Liver (tissue), 2 donors: ENCODE measurements at regions not wholly inside any gene's neighbourhood (a gene's known extent, or its start where the extent isn't known, plus 50 kb on each side); places are given as distances from the start of the nearest gene placed in this dataset.

Experiments used
- MAX ChIP-seq: IDR thresholded peaks from 2 replicates; pipeline ENCODE4 v1.6.1; 2016; ENCODE audit warnings: antibody characterized with exemption
- REST ChIP-seq: IDR thresholded peaks from 2 replicates; pipeline ENCODE4 v1.6.1; 2016; ENCODE audit warnings: antibody characterized with exemption, mild to moderate bottlenecking
- TF ChIP-seq, protein P1 (sequence below): fragments of 150-350 bp; IDR thresholded peaks from 2 replicates; pipeline ENCODE4 v1.5.1; 2017; ENCODE audit warnings: improper control_type of control experiment, low read depth, low read length; ENCODE audit not compliant: missing input control
- donor health status: healthy.

GRCh38 chr3:43169987-43170386 lies 64.1 kb upstream of the POMGNT2 start:
- TF ChIP-seq, protein P1, sequence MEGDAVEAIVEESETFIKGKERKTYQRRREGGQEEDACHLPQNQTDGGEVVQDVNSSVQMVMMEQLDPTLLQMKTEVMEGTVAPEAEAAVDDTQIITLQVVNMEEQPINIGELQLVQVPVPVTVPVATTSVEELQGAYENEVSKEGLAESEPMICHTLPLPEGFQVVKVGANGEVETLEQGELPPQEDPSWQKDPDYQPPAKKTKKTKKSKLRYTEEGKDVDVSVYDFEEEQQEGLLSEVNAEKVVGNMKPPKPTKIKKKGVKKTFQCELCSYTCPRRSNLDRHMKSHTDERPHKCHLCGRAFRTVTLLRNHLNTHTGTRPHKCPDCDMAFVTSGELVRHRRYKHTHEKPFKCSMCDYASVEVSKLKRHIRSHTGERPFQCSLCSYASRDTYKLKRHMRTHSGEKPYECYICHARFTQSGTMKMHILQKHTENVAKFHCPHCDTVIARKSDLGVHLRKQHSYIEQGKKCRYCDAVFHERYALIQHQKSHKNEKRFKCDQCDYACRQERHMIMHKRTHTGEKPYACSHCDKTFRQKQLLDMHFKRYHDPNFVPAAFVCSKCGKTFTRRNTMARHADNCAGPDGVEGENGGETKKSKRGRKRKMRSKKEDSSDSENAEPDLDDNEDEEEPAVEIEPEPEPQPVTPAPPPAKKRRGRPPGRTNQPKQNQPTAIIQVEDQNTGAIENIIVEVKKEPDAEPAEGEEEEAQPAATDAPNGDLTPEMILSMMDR = no peak
- no peak for TF ChIP-seq MAX
- no peak for TF ChIP-seq REST
